ENCODE measurements at regions not wholly inside any gene's neighbourhood (a gene's known extent, or its start where the extent isn't known, plus 50 kb on each side); places are given as distances from the start of the nearest gene placed in this dataset.

- no peak for TF ChIP-seq EP300 (IDR thresholded peaks at IDR 0.05)
- no peak for TF ChIP-seq CTCF (IDR thresholded peaks at IDR 0.05)
Measured at GRCh38 chr1:4084446-4084845, 184.4 kb upstream of the C1orf174 start.
